ENCODE measurements at regions not wholly inside any gene's neighbourhood (a gene's known extent, or its start where the extent isn't known, plus 50 kb on each side); places are given as distances from the start of the nearest gene placed in this dataset.
"Not testable (repeated sequence)": the region's sequence is repeated elsewhere in the genome, so short reads cannot be mapped to it uniquely, and the experiment has no call there.

DNA sequence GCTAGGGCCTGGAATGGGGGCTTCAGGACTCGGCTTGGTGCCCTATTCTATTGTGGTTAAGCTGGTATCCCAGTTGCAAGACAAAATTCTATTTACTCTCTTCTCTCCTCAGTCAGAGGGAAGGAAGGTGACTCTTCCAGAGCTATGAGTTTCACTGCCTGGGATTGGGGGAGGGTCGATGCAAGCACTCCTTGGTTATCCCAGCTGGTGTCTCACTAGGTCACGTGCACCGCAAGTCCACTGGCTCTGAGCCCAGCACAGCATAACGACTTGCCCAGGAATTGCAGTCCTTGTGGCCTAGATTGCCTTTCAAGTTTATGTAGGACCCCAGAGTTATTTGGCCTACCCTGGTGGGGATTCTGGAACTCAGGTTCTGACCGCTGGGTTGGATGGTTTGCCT lies 958.8 kb downstream of the IGSF11 start:
- no peak for DNase-seq (ENCODE audit: low spot score)

DNA sequence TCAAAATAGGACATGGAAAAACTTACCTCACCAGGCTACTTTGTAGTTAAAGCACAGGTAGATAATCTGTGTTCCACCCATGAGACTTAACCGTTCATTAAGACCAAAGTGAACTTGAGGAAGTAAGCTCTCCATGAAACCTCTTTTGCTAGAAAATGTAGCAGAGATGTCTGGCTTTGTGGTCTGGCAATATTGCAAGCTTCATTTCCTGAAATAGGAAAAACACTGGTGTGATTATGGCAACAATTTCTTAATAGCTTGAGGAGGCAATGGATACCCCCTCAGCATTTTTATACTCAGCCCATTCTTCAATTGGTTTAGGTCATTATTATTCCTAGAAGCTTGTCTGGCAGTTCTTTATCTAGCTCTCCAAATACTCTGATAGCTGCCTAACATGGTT lies 957.3 kb downstream of the IGSF11 start:
- no peak for DNase-seq (ENCODE audit: low spot score)

DNA sequence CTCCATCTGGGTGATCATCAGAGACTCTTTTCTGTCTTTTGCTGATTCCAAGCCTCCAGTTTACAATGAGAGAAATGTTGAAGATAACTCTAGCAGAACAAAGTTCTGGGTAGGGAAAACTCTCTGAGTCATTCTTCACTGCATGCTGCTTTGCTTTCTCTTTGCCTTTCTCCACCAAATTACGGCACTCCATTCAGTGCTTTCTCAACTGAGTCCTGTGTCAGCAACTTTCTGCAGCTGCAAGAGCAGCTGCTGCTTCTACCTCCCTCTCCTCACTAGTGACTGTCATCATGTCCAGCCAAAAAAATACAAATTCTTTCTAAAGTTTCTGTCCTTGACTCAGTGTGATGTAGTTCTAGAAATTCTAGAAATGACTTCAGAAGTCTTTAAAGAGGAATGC lies 953.8 kb downstream of the IGSF11 start:
- no peak for DNase-seq (ENCODE audit: low spot score)

DNA sequence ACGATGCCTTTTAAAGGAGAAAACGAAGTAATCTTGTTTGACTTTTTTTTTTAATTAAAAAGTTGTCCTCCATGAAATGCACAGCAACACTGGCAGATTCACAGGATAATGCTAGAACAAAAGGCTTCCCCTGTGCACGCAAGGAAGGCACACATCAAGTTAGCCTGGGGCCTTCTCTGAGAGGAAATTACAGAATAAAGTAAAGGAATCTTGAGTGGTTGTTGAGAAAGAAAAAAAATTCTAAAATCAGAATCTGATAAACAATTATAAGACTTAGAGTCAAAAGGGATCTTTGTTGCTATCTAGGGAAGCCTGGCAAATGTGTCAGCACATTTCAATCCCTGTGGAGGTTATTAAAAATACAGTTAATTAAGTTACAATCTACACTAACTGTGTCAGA lies 946.0 kb downstream of the IGSF11 start:
- no peak for DNase-seq (ENCODE audit: low spot score)

DNA sequence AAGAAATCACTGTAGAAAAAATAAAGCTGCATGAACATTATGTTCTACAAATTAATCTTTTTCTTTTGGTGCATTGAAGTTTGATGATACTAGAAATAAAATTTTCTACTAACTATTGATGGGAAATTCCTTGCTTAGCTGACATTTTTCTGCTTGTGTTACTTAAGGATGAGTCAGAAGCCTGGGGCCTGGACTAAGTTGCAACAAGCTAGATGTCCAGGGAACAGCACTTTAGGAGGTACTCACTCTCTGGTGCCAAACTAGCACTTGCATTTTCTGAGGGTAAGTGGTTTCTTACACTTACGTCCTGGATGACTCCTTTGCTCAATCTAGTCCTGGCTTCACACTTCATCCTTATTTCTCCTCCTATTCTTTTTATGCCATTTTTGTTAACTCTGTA lies 945.1 kb downstream of the IGSF11 start:
- no peak for DNase-seq (ENCODE audit: low spot score)

DNA sequence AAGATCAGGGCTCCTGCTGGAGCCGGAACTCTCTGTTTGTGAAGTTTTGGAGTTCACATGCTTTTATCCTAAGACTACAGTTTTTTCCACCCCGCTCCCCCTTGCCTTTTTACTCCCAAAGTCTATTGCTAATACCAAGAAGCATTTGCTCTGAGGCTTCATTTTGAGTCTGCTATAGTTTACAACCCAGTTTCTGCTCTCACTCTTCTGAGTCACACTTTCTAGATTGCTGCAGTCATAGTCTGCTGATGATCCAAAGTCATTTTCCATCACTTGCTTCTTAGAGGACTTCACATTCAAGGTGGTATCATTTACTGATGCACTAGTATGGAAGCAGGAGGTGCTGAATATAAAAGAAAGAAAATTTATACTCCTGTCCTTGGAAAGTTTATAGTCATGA lies 937.4 kb downstream of the IGSF11 start:
- DNase-seq (ENCODE audit: low spot score) = no peak

DNA sequence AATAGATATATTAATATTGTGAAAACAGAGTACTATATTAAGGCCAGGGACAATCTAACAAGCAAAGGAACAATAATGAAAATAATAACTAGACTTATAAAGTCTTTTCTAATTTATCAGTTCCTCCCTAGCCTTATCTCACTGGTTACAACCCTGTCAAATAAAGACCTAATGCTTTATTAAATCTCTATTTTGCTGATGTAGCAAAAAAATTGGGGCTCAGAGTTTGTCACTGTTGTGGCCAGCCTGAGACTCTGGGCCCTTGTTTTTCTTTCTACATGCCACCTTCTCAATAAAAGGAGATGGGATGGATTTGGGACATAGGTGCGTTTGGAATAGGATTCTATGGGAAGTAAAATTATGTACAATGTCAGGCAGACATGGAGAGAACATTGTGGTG lies 937.0 kb downstream of the IGSF11 start:
- no peak for DNase-seq (ENCODE audit: low spot score)

DNA sequence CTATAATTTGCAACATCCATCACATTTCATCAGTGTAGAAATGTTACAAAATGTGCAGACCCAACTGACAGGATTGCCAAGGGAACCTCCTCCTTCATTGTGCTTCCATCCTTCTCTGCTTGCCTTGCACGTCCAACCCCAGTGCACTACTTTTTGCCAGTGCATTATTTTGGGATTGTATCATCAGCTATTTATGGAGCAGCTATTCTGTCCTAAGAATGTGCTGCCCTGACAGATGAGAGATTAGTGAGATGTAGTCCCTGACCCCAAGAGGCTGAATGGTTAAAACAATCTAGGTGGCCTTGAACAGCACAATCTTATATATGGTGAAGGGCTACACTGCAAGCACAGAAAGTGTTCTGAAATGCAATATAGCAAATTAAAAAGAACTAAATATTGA lies 935.8 kb downstream of the IGSF11 start:
- no peak for DNase-seq (ENCODE audit: low spot score)

DNA sequence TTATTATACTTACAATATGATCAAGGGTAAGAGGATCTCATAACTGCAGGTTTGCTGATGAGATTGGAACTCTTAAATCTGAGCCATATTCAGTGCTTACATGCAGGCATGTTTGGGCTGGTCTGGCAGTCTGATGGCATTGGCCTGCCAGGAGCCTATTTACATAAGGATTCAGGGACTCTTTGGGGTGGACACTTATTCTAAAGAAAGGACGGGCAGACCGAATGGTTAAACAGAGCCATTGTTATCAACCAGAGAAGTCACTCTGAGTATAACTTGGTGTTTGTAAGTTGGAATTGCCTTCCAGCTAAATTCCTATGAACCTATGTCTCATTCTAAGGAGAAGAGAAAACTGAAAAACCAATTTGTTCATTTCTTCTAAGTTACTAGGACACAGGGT lies 932.8 kb downstream of the IGSF11 start:
- no peak for DNase-seq (ENCODE audit: low spot score)

DNA sequence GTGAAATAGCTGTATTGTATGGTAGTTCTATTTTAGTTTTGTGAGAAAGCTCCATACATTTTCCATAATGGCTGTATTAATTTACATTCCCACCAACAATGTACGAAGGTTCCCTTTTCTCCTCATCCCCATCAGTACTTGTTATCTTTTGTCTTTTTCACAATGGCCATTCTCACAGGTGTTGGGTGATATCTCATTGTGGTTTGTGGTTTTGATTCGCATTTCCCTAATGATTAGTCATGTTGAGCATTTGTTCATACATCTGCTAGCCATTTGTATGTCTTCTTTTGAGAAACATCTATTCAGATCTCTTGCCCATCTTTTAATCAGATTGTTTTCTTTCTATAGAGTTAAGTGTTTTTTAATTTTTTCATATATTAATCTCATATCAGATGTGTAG lies 931.9 kb downstream of the IGSF11 start:
- no peak for DNase-seq (ENCODE audit: low spot score)

DNA sequence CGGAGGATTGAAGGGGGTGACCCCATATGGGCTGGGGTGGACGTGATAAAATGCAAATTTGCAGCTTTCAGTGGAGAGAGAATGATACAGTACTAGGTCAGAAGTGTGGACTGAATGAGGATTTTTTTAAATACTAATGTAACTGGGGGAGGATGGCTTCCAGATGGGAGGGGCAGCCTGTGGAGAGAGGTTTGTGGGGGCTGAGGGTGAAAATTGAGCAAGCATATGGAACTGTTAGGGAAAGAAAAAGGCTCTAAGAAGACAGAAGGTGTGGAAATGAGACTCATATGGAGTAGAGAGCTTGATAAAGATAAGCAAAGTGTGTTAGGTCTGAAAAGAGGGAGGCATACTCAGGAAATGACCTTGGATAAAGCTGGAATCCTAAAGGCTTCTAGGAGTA lies 926.4 kb downstream of the IGSF11 start:
- DNase-seq (ENCODE audit: low spot score) = no peak

DNA sequence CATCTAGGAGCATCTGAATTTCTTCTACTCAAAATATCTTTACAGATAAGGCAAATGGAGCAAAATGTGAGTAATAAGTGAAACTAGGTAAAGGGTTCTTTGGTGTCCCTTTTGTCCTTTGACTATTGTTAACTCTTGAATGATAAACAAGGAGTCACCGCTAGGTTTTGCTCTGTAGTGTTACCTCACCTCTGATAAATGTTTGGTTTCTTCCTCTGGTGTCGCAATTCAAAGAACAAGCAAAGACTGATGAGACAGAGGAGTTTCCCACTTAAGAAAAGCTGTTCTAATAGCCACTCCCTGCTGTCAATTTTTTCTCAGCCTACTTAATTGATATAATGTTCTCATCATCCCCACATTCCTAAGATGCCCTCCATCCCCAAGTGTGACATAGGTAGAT lies 925.9 kb downstream of the IGSF11 start:
- DNase-seq (ENCODE audit: low spot score) = no peak

DNA sequence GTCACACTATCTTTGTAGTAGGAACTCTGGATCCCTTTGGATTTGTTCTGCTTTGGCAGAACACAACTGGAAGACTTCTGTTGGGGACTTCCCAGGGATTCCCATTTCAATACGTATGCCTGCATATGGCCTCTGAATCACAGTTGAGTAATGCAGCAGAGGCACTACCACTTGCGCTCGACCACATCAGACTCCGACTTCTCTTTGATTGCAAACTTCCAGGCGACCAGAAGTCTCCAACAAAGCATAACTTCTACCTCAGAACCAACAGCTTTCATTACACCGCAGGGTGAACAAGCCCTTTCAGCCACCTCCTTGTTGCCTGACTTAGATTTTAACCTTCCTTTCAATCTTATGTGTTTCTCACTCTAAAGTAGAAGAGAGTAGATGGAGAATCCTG lies 924.4 kb downstream of the IGSF11 start:
- DNase-seq (ENCODE audit: low spot score) = no peak

DNA sequence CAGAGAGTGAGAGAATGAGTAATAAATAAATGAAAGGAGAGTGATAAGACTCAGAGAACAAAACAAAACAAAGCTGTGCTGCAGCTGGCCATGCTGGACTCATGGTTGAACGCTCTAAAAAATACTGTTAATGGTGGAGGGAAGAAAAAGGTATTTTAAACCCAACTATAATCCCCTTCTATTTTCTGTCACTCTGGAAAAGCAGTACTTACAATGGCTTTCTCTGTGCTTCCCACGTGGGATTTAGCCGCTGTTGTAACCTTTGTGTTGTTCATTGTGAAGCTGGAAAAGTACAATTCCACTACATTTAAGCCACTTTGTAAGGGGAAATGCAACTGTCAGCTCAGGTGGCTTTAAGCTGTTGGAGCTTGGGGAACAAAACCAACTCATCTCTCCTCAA lies 917.7 kb downstream of the IGSF11 start:
- DNase-seq (ENCODE audit: low spot score) = no peak

DNA sequence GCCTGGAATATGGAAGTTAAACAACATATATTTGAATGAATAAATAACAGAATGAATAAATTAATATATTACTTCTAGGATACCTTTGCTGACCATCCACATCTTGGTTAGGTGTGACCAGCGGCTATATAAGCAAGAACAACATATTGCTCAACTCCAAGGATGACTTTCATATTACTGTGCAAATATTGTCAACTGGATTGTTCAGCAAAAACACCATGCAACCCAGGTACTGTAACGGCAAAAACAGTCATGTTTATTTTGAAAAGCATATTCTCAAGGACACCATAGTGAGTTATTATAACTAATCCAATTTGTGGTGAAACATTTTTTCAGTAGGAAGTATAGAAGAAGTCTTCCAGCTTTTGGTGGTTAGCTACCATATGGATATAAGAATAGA lies 907.9 kb downstream of the IGSF11 start:
- no peak for DNase-seq (ENCODE audit: low spot score)

DNA sequence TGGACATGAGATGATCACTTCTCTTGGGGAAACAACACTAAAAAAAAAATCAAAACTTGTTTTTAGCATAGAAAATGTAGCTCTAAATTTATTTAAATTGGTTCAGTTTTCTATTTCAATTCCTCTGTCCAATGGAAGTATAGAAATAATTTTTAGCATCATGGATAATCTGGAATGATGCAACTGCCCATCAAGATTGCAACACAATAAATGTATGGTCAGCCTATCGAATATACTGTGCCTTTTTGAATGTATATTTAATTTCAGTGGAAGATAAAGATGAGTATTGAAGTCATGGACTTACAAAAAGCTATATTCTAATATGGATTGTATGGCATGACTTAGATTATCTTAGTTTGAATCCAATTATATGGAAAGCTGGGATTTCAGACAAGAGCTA lies 906.7 kb downstream of the IGSF11 start:
- DNase-seq (ENCODE audit: low spot score) = no peak

DNA sequence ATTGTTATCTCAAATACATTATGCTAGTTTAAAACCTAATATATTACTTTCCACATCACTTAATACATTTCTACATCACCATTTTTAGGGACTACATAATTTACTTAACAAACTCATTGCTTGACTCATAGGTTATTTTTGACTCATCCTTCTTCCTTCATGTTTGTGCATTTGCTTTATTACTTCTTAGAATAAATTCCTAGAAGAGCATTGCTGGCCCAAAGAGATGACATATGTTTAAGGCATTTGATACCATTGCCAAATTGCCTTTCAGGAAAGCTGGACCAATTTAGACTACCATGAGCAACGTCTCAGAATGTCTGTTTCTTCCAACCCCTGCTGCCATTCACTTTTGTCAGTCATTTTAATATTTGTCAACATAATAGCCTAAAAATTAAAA lies 905.8 kb downstream of the IGSF11 start:
- DNase-seq (ENCODE audit: low spot score) = no peak

DNA sequence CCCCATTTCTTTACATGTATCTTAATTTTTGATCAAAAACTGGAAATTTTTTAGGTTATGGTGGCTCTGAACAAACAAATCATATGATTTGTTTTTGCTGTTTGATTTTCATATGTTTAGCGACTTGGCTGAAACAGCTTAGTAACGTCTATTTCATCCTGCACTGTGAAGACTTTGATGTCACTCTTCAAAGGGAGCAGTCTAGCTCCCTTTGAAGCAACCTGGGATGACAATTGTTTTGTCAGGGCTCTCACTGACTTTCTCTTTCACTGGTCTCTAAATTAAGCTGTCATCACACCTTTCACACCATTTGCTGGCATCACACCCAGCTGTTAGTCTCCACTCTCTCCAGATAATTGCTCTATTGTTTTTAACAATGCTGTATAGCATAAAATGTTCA lies 896.9 kb downstream of the IGSF11 start:
- DNase-seq (ENCODE audit: low spot score) = no peak

DNA sequence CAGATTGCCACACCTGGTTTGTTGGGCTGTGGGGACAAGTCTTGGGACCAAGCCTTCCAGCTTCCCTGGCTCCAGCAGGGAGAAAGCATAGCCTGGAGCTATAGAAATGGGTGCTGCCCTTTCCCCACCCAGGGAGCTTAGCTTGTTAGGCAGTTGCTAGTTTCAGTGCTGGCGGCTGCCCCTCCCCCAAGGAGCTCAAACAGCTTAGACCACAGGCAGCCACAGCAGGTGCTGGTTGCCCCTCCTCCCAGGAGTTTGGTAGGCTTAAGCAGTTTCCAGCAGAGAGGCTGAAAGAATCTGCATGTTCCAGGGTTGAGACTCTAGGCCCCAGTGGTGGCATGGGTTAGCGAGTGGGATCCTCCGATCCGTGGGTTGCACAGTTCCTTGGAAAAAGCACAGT lies 889.7 kb downstream of the IGSF11 start:
- no peak for DNase-seq (ENCODE audit: low spot score)

DNA sequence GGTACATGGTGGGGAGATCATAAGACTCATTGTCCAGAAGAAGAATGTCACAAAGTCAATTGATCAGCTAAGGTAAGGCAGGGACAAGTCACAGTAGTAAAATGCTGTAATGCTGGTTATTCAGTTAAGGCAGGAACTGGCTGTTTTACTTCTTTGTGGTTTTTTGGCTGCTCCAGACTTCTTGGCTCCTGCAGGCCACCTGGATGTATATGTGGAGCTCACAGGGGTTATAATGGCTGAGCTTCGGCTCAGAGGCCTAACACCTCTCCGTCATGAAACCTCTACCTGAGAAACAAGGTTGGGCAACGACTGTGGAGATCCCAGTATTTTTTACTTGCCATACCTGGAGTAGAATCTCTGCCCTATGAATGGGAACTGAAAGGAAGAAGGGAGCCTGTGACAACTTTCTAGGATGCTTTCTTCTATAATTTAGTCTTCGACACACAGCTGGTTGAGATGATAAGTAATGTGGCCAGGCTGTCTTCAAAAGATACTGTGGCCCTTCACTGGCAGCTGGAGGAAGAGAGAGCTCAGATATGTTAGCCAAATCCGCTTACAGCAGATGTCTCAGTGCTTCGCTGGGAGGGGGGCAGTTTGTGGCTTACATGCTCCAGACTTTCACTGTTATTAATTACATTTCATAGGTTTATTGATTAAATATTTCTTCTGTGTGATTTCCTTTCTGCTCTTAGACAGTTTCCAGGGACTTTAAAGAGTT lies 887.8 kb downstream of the IGSF11 start:
- no peak for DNase-seq (ENCODE audit: low spot score)

DNA sequence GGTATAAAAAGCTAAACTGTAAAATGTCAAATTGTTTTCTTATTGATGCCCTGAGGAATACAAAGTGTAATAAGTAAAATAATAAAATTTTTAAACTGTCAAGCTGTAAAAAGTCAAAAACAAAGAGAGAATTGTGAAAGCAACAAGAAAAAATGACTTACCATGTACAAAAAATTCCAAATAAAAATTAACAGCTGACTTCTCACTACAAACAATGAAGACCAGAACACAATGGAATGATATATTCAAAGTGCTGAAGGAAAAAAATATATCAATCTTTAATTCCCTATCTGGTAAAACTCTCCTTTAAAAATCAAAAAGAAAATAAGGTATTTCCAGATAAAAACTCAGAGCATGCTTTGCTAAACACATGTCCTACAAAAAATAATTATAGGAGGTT lies 883.5 kb downstream of the IGSF11 start:
- DNase-seq (ENCODE audit: low spot score) = no peak

DNA sequence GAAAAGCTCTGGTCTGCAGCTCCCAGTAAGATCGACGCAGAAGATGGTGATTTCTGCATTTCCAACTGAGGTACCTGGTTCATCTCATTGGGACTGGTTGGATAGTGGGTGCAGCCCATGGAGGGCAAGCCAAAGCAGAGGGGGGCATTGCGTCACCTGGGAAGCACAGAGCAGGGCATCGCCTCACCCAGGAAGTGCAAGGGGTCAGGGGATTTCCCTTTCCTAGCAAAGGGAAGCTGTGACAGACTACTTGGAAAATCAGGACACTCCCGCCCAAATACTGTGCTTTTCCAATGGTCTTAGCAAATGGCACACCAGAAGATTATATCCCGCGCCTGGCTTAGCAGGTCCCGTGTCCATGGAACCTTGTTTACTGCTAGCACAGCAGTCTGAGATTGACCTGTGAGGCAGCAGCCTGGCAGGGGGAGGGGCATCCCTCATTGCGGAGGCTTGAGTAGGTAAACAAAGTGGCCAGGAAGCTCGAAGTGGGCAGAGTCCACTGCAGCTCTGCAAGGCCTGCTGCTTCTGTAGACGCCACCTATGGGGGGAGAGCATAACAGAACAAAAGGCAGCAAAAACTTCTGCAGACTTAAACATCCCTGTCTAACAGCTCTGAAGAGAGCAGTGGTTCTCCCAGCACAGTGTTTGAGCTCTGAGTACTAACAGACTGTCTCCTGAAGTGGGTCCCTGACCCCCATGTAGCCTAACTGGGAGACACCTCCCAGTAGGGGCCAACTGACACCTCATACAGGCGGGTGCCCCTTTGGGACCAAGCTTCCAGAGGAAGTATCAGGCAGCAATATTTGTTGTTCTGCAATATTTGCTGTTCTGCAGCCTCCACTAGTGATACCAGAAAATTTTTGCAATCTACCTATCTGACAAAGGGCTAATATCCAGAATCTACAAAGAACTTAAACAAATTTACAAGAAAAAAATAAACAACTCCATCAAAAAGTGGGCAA lies 871.7 kb downstream of the IGSF11 start:
- DNase-seq (ENCODE audit: low spot score) = not testable (repeated sequence)

DNA sequence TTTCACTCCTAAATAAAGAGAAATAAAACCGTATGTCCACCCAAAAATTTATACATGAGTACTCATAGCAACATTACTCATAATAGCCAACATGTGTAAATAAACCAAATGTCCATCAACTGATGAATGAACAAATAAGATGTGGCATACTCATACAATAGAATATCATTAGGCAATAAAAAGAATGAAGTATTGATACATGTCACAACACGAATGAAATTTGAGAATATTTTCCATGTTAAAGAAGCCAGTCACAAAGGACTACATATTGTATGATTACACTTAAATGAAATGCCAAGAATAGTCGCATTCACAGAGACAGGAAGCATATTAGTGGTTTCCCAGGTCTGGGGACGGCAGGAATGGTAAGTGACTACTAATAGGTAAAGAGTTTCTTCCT lies 869.2 kb downstream of the IGSF11 start:
- DNase-seq (ENCODE audit: low spot score) = no peak

DNA sequence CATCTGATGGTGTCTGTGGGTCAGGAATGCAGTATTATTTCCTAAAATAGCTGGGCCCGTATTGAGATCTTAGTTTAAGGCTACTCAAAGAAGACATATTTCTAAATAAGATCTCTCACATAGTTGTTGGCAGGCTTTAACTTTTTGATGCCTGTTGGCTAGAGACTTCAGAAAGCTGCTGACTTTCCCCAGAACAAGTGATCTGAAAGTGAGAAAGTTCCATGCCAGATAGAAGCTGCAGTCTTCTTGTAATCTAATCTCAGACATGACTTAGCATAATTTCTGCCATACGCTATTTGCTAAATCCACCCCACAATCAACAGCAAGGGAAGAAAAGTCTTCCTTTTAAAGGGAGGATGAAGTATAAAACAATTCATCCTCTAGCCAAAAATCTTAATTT lies 867.1 kb downstream of the IGSF11 start:
- DNase-seq (ENCODE audit: low spot score) = no peak

Data from ecto neural progenitor cell (in vitro differentiated cells).